HFF-Myc (cell line): ENCODE measurements at regions not wholly inside any gene's neighbourhood (a gene's known extent, or its start where the extent isn't known, plus 50 kb on each side); places are given as distances from the start of the nearest gene placed in this dataset.
"Not testable (repeated sequence)": the region's sequence is repeated elsewhere in the genome, so short reads cannot be mapped to it uniquely, and the experiment has no call there.

Experiments used
- DNase-seq: peaks from one replicate; pipeline ENCODE4 v3.0.0-alpha.2; 2011; ENCODE audit warnings: low read depth; ENCODE audit errors: extremely low read depth
- H3K4me3 ChIP-seq: replicated peaks from 2 replicates; pipeline ENCODE4 v1.5.1; 2011; ENCODE audit warnings: low read depth, mild to moderate bottlenecking, control low read depth, low read length
- CTCF ChIP-seq: IDR thresholded peaks from 2 replicates; pipeline ENCODE4 v1.5.1; 2012; ENCODE audit warnings: mild to moderate bottlenecking, low read depth, low read length, control low read depth; ENCODE audit errors: missing control alignments

GRCh38 chr7:131667699-131668098 is 111.3 kb upstream of the PODXL start:
- TF ChIP-seq CTCF, result no peak
- no peak overlapping the region for H3K4me3 ChIP-seq
- DNase-seq, result no peak

- no peak overlapping the region for H3K4me3 ChIP-seq
- TF ChIP-seq CTCF, result no peak
- no peak for DNase-seq
Measured at GRCh38 chr7:131665021-131665420, 108.6 kb upstream of the PODXL start.

GRCh38 chr7:131664570-131664969 is 108.1 kb upstream of the PODXL start:
- no peak for DNase-seq
- TF ChIP-seq CTCF, result no peak
- no peak overlapping the region for H3K4me3 ChIP-seq

- H3K4me3 ChIP-seq, result not testable (repeated sequence)
Measured at GRCh38 chr7:131662301-131662873, 106.0 kb upstream of the PODXL start.

GRCh38 chr7:131657881-131658280 is 101.5 kb upstream of the PODXL start:
- no peak for TF ChIP-seq CTCF
- no peak for DNase-seq
- no peak overlapping the region for H3K4me3 ChIP-seq

More at GRCh38 chr7:131662301-131662873, 106.0 kb upstream of the PODXL start:
- DNase-seq, result not testable (repeated sequence)

- no peak for DNase-seq
- TF ChIP-seq CTCF, result no peak
Measured at GRCh38 chr7:131656980-131657723, 100.7 kb upstream of the PODXL start.

GRCh38 chr7:131655866-131656265 is 99.4 kb upstream of the PODXL start:
- no peak overlapping the region for H3K4me3 ChIP-seq
- TF ChIP-seq CTCF, result no peak

More at GRCh38 chr7:131656980-131657723, 100.7 kb upstream of the PODXL start:
- no peak overlapping the region for H3K4me3 ChIP-seq

More at GRCh38 chr7:131655866-131656265, 99.4 kb upstream of the PODXL start:
- DNase-seq, result no peak
